Panc1 (cell line): ENCODE measurements at regions not wholly inside any gene's neighbourhood (a gene's known extent, or its start where the extent isn't known, plus 50 kb on each side); places are given as distances from the start of the nearest gene placed in this dataset.

Experiments used
- ATAC-seq: fragments of 200-7000 bp; cut with Tn5 transposase; 2 replicates; pipeline ENCODE4 v1.9.1; 2020; ENCODE audit warnings: mild to moderate bottlenecking, moderate library complexity
- BruUV-seq: library from RNA; stranded (reverse); fragments of 400-500 nt; replicated peaks from 2 replicates; lab custom pipeline; 2021; lab: Mats Ljungman, UMichigan
- CTCF ChIA-PET: fragments of 300-600 bp; sonication (Branson Sonifier 250); formaldehyde crosslinking; loops from one replicate; lab custom pipeline; 2022; ENCODE audit warnings: antibody characterized with exemption; lab: Charles Lee
- POLR2A ChIA-PET: fragments of 300-600 bp; sonication (Branson Sonifier 250); formaldehyde crosslinking; loops from one replicate; lab custom pipeline; 2022; ENCODE audit warnings: antibody characterized with exemption; lab: Charles Lee
- DNase-seq: peaks from one replicate; pipeline ENCODE4 v3.0.0-alpha.2; 2010; ENCODE audit warnings: low read depth, low spot score
- H3K27ac ChIP-seq: 2 replicates; pipeline ENCODE4 v1.5.1; 2011; ENCODE audit warnings: mild to moderate bottlenecking, low read length, inconsistent platforms
- H3K27me3 ChIP-seq: fragments of 200-500 bp; sonication (Bioruptor generic); 2 replicates; pipeline ENCODE4 v1.6.0; 2014; ENCODE audit warnings: low read length, inconsistent platforms; ENCODE audit not compliant: control insufficient read depth, insufficient read depth
- H3K36me3 ChIP-seq: fragments of 200-500 bp; sonication (Bioruptor generic); 2 replicates; pipeline ENCODE4 v1.5.1; 2014; ENCODE audit warnings: inconsistent platforms, mild to moderate bottlenecking, low read length, moderate library complexity; ENCODE audit not compliant: control insufficient read depth, insufficient read depth
- H3K4me1 ChIP-seq: 2 replicates; pipeline ENCODE4 v1.5.1; 2011; ENCODE audit warnings: inconsistent platforms, mild to moderate bottlenecking, low read length, moderate library complexity; ENCODE audit not compliant: control insufficient read depth, insufficient read depth
- H3K4me3 ChIP-seq, 2 experiments: 2 replicates each; pipeline ENCODE4 v1.5.1; 2011 to 2012; ENCODE audit warnings: low read depth in 2 of 2, low read length in 2 of 2, mild to moderate bottlenecking in 2 of 2, inconsistent platforms in 1 of 2, moderate library complexity in 1 of 2
- H3K9me3 ChIP-seq: fragments of 200-500 bp; sonication (Bioruptor generic); 2 replicates; pipeline ENCODE4 v1.5.1; 2014; ENCODE audit warnings: low read depth, mild to moderate bottlenecking, inconsistent platforms, low read length, moderate library complexity; ENCODE audit not compliant: control insufficient read depth, insufficient read depth
- POLR2AphosphoS5 ChIP-seq: IDR thresholded peaks from 2 replicates; pipeline ENCODE4 v1.6.1; 2012; ENCODE audit warnings: mild to moderate bottlenecking, low read depth, low read length, moderate library complexity
- SIN3A ChIP-seq: IDR thresholded peaks from 2 replicates; pipeline ENCODE4 v1.6.1; 2012; ENCODE audit warnings: low read depth, mild to moderate bottlenecking, low read length, moderate library complexity, borderline replicate concordance; ENCODE audit not compliant: insufficient read depth
- TCF7L2 ChIP-seq: IDR thresholded peaks from 2 replicates; pipeline ENCODE4 v1.6.1; 2011; ENCODE audit warnings: mild to moderate bottlenecking, low read depth, low read length, inconsistent platforms
- in situ Hi-C: cut with HindIII; loops from 2 replicates; pipeline ENCODE4 v1.10.0; 2016; ENCODE audit warnings: low sequenced_read_pairs, low pct_unique_long_range_greater_than_20kb
- intact Hi-C: fragments of 100-400 bp; cut with micrococcal nuclease; formaldehyde crosslinking; loops from one replicate; pipeline ENCODE4 v1.10.0; 2022; ENCODE audit not compliant: unreplicated experiment
- TF ChIP-seq, protein P1 (sequence below): fragments of 450-650 bp; IDR thresholded peaks from 2 replicates; pipeline ENCODE4 v1.5.1; 2017; ENCODE audit warnings: mild to moderate bottlenecking
- TF ChIP-seq, protein P2 (sequence below), 2 experiments: IDR thresholded peaks; 2 replicates each; pipeline ENCODE4 v1.6.1; 2011 to 2012; ENCODE audit warnings: low read depth in 2 of 2, control low read depth in 1 of 2, low read length in 1 of 2, mild to moderate bottlenecking in 1 of 2, moderate library complexity in 1 of 2; ENCODE audit not compliant: insufficient read depth in 1 of 2

DNA sequence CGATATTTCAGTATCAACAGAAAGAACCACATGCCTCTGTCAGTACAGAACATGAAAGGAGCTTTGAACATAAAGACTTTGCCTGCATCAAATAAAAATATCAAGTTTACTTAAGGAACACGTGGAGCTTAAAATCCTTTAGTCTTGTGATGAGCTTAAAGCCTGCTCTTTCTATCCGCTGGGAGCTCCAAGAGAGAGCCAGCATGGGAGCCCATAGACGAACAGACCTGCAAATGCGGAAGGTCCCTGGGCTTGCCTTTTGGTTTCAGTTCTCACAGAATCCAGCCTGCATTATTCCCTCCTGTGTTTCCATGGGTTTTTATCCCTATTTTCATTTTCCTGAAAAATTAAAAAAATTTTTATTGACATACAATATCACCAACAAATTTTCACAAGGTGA lies 530.6 kb upstream of the RGMA start:
- Histone ChIP-seq H3K27me3 (no peaks in the 10 kb centered on the region), H3K36me3 (no peaks in the 10 kb centered on the region), H3K4me3 (no peak overlapping the region), H3K27ac (no peak overlapping the region), H3K9me3 (no peaks in the 10 kb centered on the region), H3K4me1 (no peaks in the 10 kb centered on the region)
- TF ChIP-seq, protein P1, sequence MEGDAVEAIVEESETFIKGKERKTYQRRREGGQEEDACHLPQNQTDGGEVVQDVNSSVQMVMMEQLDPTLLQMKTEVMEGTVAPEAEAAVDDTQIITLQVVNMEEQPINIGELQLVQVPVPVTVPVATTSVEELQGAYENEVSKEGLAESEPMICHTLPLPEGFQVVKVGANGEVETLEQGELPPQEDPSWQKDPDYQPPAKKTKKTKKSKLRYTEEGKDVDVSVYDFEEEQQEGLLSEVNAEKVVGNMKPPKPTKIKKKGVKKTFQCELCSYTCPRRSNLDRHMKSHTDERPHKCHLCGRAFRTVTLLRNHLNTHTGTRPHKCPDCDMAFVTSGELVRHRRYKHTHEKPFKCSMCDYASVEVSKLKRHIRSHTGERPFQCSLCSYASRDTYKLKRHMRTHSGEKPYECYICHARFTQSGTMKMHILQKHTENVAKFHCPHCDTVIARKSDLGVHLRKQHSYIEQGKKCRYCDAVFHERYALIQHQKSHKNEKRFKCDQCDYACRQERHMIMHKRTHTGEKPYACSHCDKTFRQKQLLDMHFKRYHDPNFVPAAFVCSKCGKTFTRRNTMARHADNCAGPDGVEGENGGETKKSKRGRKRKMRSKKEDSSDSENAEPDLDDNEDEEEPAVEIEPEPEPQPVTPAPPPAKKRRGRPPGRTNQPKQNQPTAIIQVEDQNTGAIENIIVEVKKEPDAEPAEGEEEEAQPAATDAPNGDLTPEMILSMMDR: no peak
- no peak for TF ChIP-seq SIN3A
- TF ChIP-seq TCF7L2: no peak
- TF ChIP-seq, protein P2, sequence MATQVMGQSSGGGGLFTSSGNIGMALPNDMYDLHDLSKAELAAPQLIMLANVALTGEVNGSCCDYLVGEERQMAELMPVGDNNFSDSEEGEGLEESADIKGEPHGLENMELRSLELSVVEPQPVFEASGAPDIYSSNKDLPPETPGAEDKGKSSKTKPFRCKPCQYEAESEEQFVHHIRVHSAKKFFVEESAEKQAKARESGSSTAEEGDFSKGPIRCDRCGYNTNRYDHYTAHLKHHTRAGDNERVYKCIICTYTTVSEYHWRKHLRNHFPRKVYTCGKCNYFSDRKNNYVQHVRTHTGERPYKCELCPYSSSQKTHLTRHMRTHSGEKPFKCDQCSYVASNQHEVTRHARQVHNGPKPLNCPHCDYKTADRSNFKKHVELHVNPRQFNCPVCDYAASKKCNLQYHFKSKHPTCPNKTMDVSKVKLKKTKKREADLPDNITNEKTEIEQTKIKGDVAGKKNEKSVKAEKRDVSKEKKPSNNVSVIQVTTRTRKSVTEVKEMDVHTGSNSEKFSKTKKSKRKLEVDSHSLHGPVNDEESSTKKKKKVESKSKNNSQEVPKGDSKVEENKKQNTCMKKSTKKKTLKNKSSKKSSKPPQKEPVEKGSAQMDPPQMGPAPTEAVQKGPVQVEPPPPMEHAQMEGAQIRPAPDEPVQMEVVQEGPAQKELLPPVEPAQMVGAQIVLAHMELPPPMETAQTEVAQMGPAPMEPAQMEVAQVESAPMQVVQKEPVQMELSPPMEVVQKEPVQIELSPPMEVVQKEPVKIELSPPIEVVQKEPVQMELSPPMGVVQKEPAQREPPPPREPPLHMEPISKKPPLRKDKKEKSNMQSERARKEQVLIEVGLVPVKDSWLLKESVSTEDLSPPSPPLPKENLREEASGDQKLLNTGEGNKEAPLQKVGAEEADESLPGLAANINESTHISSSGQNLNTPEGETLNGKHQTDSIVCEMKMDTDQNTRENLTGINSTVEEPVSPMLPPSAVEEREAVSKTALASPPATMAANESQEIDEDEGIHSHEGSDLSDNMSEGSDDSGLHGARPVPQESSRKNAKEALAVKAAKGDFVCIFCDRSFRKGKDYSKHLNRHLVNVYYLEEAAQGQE (IDR thresholded peaks at IDR 0.05; ENCODE audit: insufficient read depth in 1 of 2, low read depth in 2 of 2, low read length in 1 of 2): no peak
- no peak for TF ChIP-seq POLR2AphosphoS5
- ATAC-seq (no peak), DNase-seq (no peak)
- intact Hi-C loops (no loop called here), in situ Hi-C loops (no loop called here)
- no TSS peak for BruUV-seq
- ChIA-PET POLR2A (no interaction called here), CTCF (interaction anchor here (0.6 kb wide), 1 partner anchor 10 kb away, joined by 8 read pairs; no protein-coding TSS in a partner anchor)

DNA sequence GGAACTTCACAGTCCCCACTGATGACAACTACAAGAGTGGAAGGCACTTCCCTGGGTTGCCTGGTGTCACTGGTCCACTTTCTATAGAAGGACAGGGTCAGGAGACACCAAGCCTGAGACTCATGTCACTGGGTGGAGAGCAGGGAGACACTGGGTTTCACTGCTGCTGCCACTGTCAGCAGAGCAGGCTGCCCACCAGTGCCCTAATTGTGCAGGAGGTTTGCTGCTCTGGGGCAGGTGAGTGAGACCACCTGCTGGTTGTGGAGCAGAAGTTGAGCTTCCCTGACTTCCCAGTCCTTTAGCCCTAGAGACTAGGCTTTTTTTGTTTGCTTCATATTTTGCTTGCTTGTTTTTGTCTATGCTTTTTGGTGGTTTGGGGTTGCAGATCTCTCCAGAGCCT lies 528.4 kb upstream of the RGMA start:
- ChIA-PET CTCF (no interaction called here), POLR2A (no interaction called here)
- no peaks in the 10 kb centered on the region for H3K36me3 ChIP-seq
- in situ Hi-C loops: no loop called here
- no peaks in the 10 kb centered on the region for H3K27me3 ChIP-seq
- no peak overlapping the region for H3K4me3 ChIP-seq
- no peak for ATAC-seq
- H3K9me3 ChIP-seq: no peaks in the 10 kb centered on the region
- TF ChIP-seq, protein P1: no peak
- no peak for TF ChIP-seq SIN3A
- no peak for TF ChIP-seq TCF7L2
- no peak for TF ChIP-seq POLR2AphosphoS5
- TF ChIP-seq, protein P2 (IDR thresholded peaks at IDR 0.05; ENCODE audit: insufficient read depth in 1 of 2, low read depth in 2 of 2, low read length in 1 of 2): no peak
- intact Hi-C loops: no loop called here
- H3K4me1 ChIP-seq: no peaks in the 10 kb centered on the region
- H3K27ac ChIP-seq: no peak overlapping the region
- DNase-seq: no peak
- BruUV-seq: no TSS peak
